Endothelial cell of umbilical vein (primary cell): ENCODE measurements at regions not wholly inside any gene's neighbourhood (a gene's known extent, or its start where the extent isn't known, plus 50 kb on each side); places are given as distances from the start of the nearest gene placed in this dataset.

Source experiments
- BruUV-seq: library from RNA; stranded (reverse); fragments of 400-500 nt; replicated peaks from 2 replicates; lab custom pipeline; 2021; lab: Mats Ljungman, UMichigan
- CTCF ChIA-PET: fragments of 300-600, 350-600 bp; sonication (Branson Sonifier 250); formaldehyde crosslinking; loops from one replicate; lab custom pipeline; 2021; ENCODE audit warnings: antibody characterized with exemption, inconsistent platforms; lab: Charles Lee
- POLR2A ChIA-PET: fragments of 300-600, 350-600 bp; sonication (Branson Sonifier 250); formaldehyde crosslinking; loops from one replicate; lab custom pipeline; 2021; ENCODE audit warnings: antibody characterized with exemption, inconsistent platforms; lab: Charles Lee
- DNase-seq: peaks from one replicate; pipeline ENCODE4 v3.0.0-alpha.2; 2011; ENCODE audit warnings: low read depth, low spot score
- FAIRE-seq: peaks from 2 replicates; lab custom pipeline; 2011; peaks lifted over from hg19 to GRCh38; lab: Jason Lieb, UNC
- H2AFZ ChIP-seq: 2 replicates; pipeline ENCODE4 v1.6.0; 2012; ENCODE audit warnings: low read depth, low read length, control low read depth, inconsistent platforms
- H3K27ac ChIP-seq: 2 replicates; pipeline ENCODE4 v1.5.1; 2011; ENCODE audit warnings: low read depth, mild to moderate bottlenecking, control low read depth, low read length, moderate library complexity; ENCODE audit not compliant: insufficient read depth
- H3K27me3 ChIP-seq, 2 experiments: 2 replicates each; pipeline versions ENCODE4 v1.6.0 to v1.6.1; 2011; ENCODE audit warnings: low read length in 2 of 2, mixed read lengths in 1 of 2; ENCODE audit not compliant: control insufficient read depth in 2 of 2, insufficient read depth in 2 of 2
- H3K36me3 ChIP-seq, 2 experiments: 2 replicates in 1 of 2; 3 replicates in 1 of 2; pipeline ENCODE4 v1.5.1; 2011; ENCODE audit warnings: low read length in 2 of 2, mild to moderate bottlenecking in 1 of 2, moderate library complexity in 1 of 2; ENCODE audit not compliant: control insufficient read depth in 2 of 2, insufficient read depth in 2 of 2; ENCODE audit errors: extremely low read depth in 1 of 2
- H3K4me1 ChIP-seq: 3 replicates; pipeline ENCODE4 v1.5.1; 2011; ENCODE audit warnings: mild to moderate bottlenecking, low read length; ENCODE audit not compliant: control insufficient read depth, insufficient read depth; ENCODE audit errors: extremely low read depth
- H3K4me2 ChIP-seq: 2 replicates; pipeline ENCODE4 v1.6.1; 2011; ENCODE audit warnings: low read length, control low read depth, mixed read lengths; ENCODE audit not compliant: insufficient read depth
- H3K4me3 ChIP-seq, 3 experiments: fragments of 200-600 bp in 1 of 3; sonication (generic), shearing (Covaris generic) in 1 of 3; replicated peaks in 1 of 3; 2 replicates each; pipeline ENCODE4 v1.5.1; 2011 to 2016; ENCODE audit warnings: control low read depth in 3 of 3, low read length in 3 of 3, mild to moderate bottlenecking in 2 of 3, inconsistent platforms in 1 of 3, low read depth in 1 of 3, moderate library complexity in 1 of 3; ENCODE audit not compliant: insufficient read depth in 1 of 3
- H3K79me2 ChIP-seq: 2 replicates; pipeline ENCODE4 v1.6.0; 2012; ENCODE audit warnings: low read length, inconsistent platforms; ENCODE audit not compliant: control insufficient read depth, insufficient read depth
- H3K9ac ChIP-seq: replicated peaks from 2 replicates; pipeline ENCODE3; 2011; ENCODE audit warnings: low read length, control low read depth; ENCODE audit not compliant: insufficient read depth; ENCODE audit errors: extremely low read depth
- H3K9me1 ChIP-seq: replicated peaks from 3 replicates; pipeline ENCODE4 v1.6.0; 2011; ENCODE audit warnings: mild to moderate bottlenecking, low read length; ENCODE audit not compliant: control insufficient read depth, insufficient read depth; ENCODE audit errors: extremely low read depth
- H3K9me3 ChIP-seq: replicated peaks from 2 replicates; pipeline ENCODE4 v1.5.1; 2012; ENCODE audit warnings: low read length, inconsistent platforms; ENCODE audit not compliant: control insufficient read depth, insufficient read depth
- H4K20me1 ChIP-seq: replicated peaks from 2 replicates; pipeline ENCODE3; 2011; ENCODE audit warnings: mild to moderate bottlenecking, low read length; ENCODE audit not compliant: control insufficient read depth, insufficient read depth; ENCODE audit errors: extremely low read depth
- EZH2 ChIP-seq: IDR thresholded peaks from 2 replicates; pipeline ENCODE4 v1.6.1; 2012; ENCODE audit warnings: borderline replicate concordance, low read depth, mild to moderate bottlenecking, moderate library complexity, low read length, inconsistent platforms; ENCODE audit not compliant: severe bottlenecking
- FOS ChIP-seq: IDR thresholded peaks from 2 replicates; pipeline ENCODE4 v1.6.1; 2011; ENCODE audit warnings: mild to moderate bottlenecking, low read length, moderate library complexity, borderline replicate concordance; ENCODE audit not compliant: insufficient read depth
- GATA2 ChIP-seq: IDR thresholded peaks from 2 replicates; pipeline ENCODE4 v1.7.0; 2011; ENCODE audit warnings: low read depth, mild to moderate bottlenecking, moderate library complexity, mixed read lengths, low read length; ENCODE audit not compliant: insufficient read length, insufficient read depth
- JUN ChIP-seq: IDR thresholded peaks from 2 replicates; pipeline ENCODE4 v1.6.1; 2011; ENCODE audit warnings: borderline replicate concordance, low read depth; ENCODE audit not compliant: insufficient read length, insufficient read depth
- MAX ChIP-seq: IDR thresholded peaks from 2 replicates; pipeline ENCODE4 v1.6.1; 2011; ENCODE audit not compliant: insufficient read depth, insufficient read length
- MYC ChIP-seq: IDR thresholded peaks from one replicate; pipeline ENCODE4 v1.6.1; 2011; ENCODE audit warnings: mild to moderate bottlenecking, low read depth, low read length
- POLR2A ChIP-seq: IDR thresholded peaks from 2 replicates; pipeline ENCODE4 v1.6.1; 2012; ENCODE audit warnings: low read depth, mild to moderate bottlenecking, control low read depth, low read length
- POLR2AphosphoS5 ChIP-seq: IDR thresholded peaks from 2 replicates; pipeline ENCODE4 v1.6.1; 2012; ENCODE audit warnings: low read depth, mild to moderate bottlenecking, control low read depth, low read length, moderate library complexity; ENCODE audit not compliant: insufficient read depth
- dilution Hi-C: fragments of 300-500 bp; cut with MboI; formaldehyde crosslinking; loops from one replicate; pipeline ENCODE4 v1.15.0; 2019; ENCODE audit warnings: low sequenced_read_pairs; ENCODE audit not compliant: extremely low pct_ligation_motif_present
- intact Hi-C: fragments of 100-400 bp; cut with micrococcal nuclease; formaldehyde crosslinking; loops from one replicate; pipeline ENCODE4 v1.10.0; 2022
- TF ChIP-seq, protein P1 (sequence below), 2 donors: IDR thresholded peaks; 1 replicate in 1 of 2; 2 replicates in 1 of 2; pipeline ENCODE4 v1.5.1; 2011; ENCODE audit warnings: low read length in 2 of 2, mild to moderate bottlenecking in 2 of 2, moderate library complexity in 2 of 2, control low read depth in 1 of 2, inconsistent platforms in 1 of 2, low read depth in 1 of 2; ENCODE audit not compliant: insufficient read depth in 1 of 2; ENCODE audit errors: extremely low read depth in 1 of 2

GRCh38 chr12:93103154-93103553 lies 174.1 kb upstream of the EEA1 start:
- Histone ChIP-seq H3K4me1 (no peaks in the 10 kb centered on the region), H4K20me1 (no peaks in the 10 kb centered on the region), H3K27me3 (no peaks in the 10 kb centered on the region), H3K4me2 (no peak overlapping the region), H3K9ac (no peak overlapping the region), H3K36me3 (no peaks in the 10 kb centered on the region), H2AFZ (no peak overlapping the region), H3K9me3 (no peaks in the 10 kb centered on the region), H3K27ac (no peak overlapping the region), H3K9me1 (no peaks in the 10 kb centered on the region), H3K4me3 (no peak overlapping the region), H3K79me2 (no peaks in the 10 kb centered on the region)
- ChIA-PET POLR2A (no interaction called here), CTCF (no interaction called here)
- no peak for TF ChIP-seq MAX
- no peak for TF ChIP-seq GATA2
- TF ChIP-seq, protein P1, sequence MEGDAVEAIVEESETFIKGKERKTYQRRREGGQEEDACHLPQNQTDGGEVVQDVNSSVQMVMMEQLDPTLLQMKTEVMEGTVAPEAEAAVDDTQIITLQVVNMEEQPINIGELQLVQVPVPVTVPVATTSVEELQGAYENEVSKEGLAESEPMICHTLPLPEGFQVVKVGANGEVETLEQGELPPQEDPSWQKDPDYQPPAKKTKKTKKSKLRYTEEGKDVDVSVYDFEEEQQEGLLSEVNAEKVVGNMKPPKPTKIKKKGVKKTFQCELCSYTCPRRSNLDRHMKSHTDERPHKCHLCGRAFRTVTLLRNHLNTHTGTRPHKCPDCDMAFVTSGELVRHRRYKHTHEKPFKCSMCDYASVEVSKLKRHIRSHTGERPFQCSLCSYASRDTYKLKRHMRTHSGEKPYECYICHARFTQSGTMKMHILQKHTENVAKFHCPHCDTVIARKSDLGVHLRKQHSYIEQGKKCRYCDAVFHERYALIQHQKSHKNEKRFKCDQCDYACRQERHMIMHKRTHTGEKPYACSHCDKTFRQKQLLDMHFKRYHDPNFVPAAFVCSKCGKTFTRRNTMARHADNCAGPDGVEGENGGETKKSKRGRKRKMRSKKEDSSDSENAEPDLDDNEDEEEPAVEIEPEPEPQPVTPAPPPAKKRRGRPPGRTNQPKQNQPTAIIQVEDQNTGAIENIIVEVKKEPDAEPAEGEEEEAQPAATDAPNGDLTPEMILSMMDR (IDR thresholded peaks at IDR 0.05; ENCODE audit: extremely low read depth in 1 of 2, insufficient read depth in 1 of 2, low read depth in 1 of 2, low read length in 2 of 2) = no peak
- no peak for TF ChIP-seq MYC
- TF ChIP-seq POLR2A = no peak
- TF ChIP-seq EZH2 = no peak
- no peak for TF ChIP-seq POLR2AphosphoS5
- no peak for TF ChIP-seq FOS
- no peak for TF ChIP-seq JUN
- BruUV-seq = no TSS peak
- dilution Hi-C loops (no loop called here), intact Hi-C loops (no loop called here)
- no peak for DNase-seq
- no peak for FAIRE-seq
